ENCODE measurements at regions not wholly inside any gene's neighbourhood (a gene's known extent, or its start where the extent isn't known, plus 50 kb on each side); places are given as distances from the start of the nearest gene placed in this dataset.
A peak's percentile ranks its signal among the peaks of the same experiment; 100 is the strongest.

DNA sequence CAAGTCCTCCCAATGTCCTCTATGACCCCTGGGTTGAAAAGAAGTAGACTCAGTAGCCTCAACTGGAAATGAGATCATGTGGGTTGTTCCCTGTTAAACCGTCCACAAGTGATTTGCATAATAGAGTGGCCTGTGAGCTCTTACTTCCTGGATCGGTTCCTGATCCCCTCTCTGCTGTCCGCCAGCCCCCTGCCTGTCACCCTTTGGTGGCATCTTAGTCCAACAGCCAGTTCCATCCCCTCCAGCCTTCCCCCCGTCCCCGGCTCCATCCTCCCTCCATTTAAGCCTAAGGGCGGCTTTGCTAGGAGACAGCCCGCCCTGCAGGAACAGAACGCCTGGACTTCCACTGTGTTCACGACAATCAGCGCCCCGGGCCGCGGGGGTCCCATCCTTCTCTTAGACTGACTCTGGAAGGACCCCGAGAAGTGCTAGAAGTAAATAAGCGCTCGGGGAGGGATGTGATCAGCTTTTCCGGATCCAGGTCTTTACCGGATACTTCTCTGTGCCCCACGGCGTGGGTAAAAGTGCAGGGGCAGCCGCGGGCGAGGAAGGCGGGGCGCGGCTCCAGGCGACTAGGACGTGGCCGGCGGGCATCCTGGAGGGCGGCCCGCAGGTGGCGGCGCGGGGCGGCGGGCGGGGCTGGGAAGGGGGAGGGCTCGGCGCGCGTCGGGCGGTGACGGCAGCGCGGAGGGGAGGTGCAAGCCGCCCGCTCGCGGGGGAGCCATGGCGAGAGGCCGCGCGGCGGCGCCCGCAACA is 51.2 kb upstream of the ULK4 start:
- DNase-seq, result peak; percentile 77

DNA sequence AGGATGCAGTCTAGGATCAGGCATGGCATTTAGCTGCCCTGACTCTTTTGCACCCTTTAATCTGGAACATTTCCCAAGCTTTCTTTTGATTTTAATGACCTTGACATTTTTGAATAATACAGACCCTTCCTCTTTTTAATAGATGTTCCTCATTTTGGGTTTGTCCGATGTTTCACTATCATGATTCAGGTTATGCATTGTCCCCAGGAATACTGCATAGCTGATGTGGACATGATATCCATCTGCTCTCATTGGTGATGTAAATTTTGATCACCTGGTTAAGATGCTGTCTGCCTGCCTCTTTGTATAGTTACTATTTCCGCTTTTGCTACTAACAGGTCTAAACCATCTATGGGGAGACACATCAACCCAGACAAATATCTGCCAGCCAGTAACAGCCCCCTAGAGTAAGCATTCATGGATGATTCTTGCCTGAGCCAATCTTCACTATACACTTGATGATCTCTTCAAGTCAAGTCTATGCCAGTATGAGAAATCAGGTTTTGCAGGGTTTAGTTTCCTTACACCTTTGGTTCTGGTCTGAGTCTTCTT is 50.6 kb upstream of the ULK4 start:
- no peak for DNase-seq
